K562 (cell line): ENCODE measurements at regions not wholly inside any gene's neighbourhood (a gene's known extent, or its start where the extent isn't known, plus 50 kb on each side); places are given as distances from the start of the nearest gene placed in this dataset.

Experiments
- EZH2 ChIP-seq: IDR thresholded peaks from 2 replicates; pipeline ENCODE4 v1.6.1; 2012; ENCODE audit warnings: low read depth, mild to moderate bottlenecking, inconsistent platforms, low read length, borderline replicate concordance
- HIVEP1 ChIP-seq: fragments of 250-450 bp; sonication (Bioruptor Pico); IDR thresholded peaks from 2 replicates; pipeline ENCODE4 v1.4.0; 2020; ENCODE audit warnings: mild to moderate bottlenecking
- HLTF ChIP-seq: fragments of 450-650 bp; IDR thresholded peaks from 2 replicates; pipeline ENCODE4 v1.6.1; 2016
- POLR2G ChIP-seq: fragments of 200-400 bp; formaldehyde crosslinking; IDR thresholded peaks from 2 replicates; pipeline ENCODE4 v1.6.1; 2017; ENCODE audit warnings: low read depth, mild to moderate bottlenecking, antibody characterized with exemption, low read length, moderate library complexity
- RHOXF2B ChIP-seq: fragments of 250-450 bp; sonication (Bioruptor Pico); conservative IDR thresholded peaks from 2 replicates; pipeline ENCODE4 v1.5.1; 2021
- SOX6 ChIP-seq: fragments of 450-650 bp; IDR thresholded peaks from 2 replicates; pipeline ENCODE4 v1.6.1; 2014; ENCODE audit warnings: mild to moderate bottlenecking
- ZNF445 ChIP-seq: fragments of 250-450 bp; sonication (Bioruptor Pico); IDR thresholded peaks from 2 replicates; pipeline ENCODE4 v1.4.0; 2020; ENCODE audit warnings: low read depth, mild to moderate bottlenecking, moderate library complexity
- ZNF764 ChIP-seq: fragments of 250-450 bp; sonication (Bioruptor Pico); IDR thresholded peaks from 2 replicates; pipeline ENCODE4 v1.4.0; 2020; ENCODE audit warnings: low read depth, mild to moderate bottlenecking, moderate library complexity
- TF ChIP-seq, protein P1 (sequence below): fragments of 250-450 bp; sonication (Bioruptor Pico); IDR thresholded peaks from 2 replicates; pipeline ENCODE4 v1.4.0; 2020; ENCODE audit warnings: mild to moderate bottlenecking, moderate library complexity
- TF ChIP-seq, protein P2 (sequence below): fragments of 250-450 bp; sonication (Bioruptor Pico); IDR thresholded peaks from 2 replicates; pipeline ENCODE4 v1.4.0; 2020; ENCODE audit warnings: borderline replicate concordance
- TF ChIP-seq, protein P3 (sequence below): sonication (generic); formaldehyde crosslinking; IDR thresholded peaks from 2 replicates; pipeline ENCODE4 v1.8.0; 2022; ENCODE audit warnings: mild to moderate bottlenecking, missing genetic modification reagents
- TF ChIP-seq, protein P4 (sequence below): fragments of 250-450 bp; sonication (Bioruptor Pico); IDR thresholded peaks from 2 replicates; pipeline ENCODE4 v1.9.0; 2021; ENCODE audit warnings: mild to moderate bottlenecking, inconsistent platforms

DNA sequence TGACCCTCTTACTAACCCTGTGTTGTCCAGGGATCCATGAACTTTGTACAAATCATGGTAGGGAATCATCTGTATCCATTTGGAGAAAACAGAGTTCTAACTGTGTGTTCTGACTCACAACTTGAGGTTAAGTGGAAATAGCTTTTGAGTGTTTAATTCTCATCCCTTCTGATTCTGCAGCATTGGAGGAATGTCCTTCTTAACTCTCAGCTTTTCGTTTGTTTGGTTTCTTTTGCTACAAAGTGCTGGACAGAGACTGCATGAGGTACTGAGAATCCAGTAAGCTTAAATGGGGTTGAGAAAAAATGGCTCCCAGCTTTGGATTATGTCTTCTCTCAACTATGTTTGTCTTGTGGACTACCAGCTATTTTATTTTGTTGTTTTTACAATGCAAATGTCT is 352.1 kb upstream of the KIF2B start (continued):
- TF ChIP-seq, protein P1, sequence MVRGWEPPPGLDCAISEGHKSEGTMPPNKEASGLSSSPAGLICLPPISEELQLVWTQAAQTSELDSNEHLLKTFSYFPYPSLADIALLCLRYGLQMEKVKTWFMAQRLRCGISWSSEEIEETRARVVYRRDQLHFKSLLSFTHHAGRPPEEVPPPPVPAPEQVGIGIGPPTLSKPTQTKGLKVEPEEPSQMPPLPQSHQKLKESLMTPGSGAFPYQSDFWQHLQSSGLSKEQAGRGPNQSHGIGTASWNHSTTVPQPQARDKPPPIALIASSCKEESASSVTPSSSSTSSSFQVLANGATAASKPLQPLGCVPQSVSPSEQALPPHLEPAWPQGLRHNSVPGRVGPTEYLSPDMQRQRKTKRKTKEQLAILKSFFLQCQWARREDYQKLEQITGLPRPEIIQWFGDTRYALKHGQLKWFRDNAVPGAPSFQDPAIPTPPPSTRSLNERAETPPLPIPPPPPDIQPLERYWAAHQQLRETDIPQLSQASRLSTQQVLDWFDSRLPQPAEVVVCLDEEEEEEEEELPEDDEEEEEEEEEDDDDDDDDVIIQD (CRISPR knock-in tag): no peak
- TF ChIP-seq HLTF: no peak
- TF ChIP-seq SOX6: no peak
- TF ChIP-seq, protein P2, sequence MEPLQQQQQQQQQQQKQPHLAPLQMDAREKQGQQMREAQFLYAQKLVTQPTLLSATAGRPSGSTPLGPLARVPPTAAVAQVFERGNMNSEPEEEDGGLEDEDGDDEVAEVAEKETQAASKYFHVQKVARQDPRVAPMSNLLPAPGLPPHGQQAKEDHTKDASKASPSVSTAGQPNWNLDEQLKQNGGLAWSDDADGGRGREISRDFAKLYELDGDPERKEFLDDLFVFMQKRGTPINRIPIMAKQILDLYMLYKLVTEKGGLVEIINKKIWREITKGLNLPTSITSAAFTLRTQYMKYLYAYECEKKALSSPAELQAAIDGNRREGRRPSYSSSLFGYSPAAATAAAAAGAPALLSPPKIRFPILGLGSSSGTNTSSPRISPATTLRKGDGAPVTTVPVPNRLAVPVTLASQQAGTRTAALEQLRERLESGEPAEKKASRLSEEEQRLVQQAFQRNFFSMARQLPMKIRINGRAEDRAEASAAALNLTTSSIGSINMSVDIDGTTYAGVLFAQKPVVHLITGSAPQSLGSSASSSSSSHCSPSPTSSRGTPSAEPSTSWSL: no peak
- no peak for TF ChIP-seq ZNF445 (CRISPR knock-in tag)
- TF ChIP-seq ZNF764 (CRISPR knock-in tag): no peak
- no peak for TF ChIP-seq EZH2
- TF ChIP-seq, protein P3, sequence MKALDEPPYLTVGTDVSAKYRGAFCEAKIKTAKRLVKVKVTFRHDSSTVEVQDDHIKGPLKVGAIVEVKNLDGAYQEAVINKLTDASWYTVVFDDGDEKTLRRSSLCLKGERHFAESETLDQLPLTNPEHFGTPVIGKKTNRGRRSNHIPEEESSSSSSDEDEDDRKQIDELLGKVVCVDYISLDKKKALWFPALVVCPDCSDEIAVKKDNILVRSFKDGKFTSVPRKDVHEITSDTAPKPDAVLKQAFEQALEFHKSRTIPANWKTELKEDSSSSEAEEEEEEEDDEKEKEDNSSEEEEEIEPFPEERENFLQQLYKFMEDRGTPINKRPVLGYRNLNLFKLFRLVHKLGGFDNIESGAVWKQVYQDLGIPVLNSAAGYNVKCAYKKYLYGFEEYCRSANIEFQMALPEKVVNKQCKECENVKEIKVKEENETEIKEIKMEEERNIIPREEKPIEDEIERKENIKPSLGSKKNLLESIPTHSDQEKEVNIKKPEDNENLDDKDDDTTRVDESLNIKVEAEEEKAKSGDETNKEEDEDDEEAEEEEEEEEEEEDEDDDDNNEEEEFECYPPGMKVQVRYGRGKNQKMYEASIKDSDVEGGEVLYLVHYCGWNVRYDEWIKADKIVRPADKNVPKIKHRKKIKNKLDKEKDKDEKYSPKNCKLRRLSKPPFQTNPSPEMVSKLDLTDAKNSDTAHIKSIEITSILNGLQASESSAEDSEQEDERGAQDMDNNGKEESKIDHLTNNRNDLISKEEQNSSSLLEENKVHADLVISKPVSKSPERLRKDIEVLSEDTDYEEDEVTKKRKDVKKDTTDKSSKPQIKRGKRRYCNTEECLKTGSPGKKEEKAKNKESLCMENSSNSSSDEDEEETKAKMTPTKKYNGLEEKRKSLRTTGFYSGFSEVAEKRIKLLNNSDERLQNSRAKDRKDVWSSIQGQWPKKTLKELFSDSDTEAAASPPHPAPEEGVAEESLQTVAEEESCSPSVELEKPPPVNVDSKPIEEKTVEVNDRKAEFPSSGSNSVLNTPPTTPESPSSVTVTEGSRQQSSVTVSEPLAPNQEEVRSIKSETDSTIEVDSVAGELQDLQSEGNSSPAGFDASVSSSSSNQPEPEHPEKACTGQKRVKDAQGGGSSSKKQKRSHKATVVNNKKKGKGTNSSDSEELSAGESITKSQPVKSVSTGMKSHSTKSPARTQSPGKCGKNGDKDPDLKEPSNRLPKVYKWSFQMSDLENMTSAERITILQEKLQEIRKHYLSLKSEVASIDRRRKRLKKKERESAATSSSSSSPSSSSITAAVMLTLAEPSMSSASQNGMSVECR (CRISPR knock-in tag): no peak
- TF ChIP-seq, protein P4, sequence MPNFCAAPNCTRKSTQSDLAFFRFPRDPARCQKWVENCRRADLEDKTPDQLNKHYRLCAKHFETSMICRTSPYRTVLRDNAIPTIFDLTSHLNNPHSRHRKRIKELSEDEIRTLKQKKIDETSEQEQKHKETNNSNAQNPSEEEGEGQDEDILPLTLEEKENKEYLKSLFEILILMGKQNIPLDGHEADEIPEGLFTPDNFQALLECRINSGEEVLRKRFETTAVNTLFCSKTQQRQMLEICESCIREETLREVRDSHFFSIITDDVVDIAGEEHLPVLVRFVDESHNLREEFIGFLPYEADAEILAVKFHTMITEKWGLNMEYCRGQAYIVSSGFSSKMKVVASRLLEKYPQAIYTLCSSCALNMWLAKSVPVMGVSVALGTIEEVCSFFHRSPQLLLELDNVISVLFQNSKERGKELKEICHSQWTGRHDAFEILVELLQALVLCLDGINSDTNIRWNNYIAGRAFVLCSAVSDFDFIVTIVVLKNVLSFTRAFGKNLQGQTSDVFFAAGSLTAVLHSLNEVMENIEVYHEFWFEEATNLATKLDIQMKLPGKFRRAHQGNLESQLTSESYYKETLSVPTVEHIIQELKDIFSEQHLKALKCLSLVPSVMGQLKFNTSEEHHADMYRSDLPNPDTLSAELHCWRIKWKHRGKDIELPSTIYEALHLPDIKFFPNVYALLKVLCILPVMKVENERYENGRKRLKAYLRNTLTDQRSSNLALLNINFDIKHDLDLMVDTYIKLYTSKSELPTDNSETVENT (CRISPR knock-in tag): no peak
- TF ChIP-seq HIVEP1: no peak
- TF ChIP-seq POLR2G: no peak
- no peak for TF ChIP-seq RHOXF2B (CRISPR knock-in tag)
